Adrenal gland (tissue), 5 donors: ENCODE measurements at regions not wholly inside any gene's neighbourhood (a gene's known extent, or its start where the extent isn't known, plus 50 kb on each side); places are given as distances from the start of the nearest gene placed in this dataset.

Experiments used
- POLR2A ChIP-seq, 2 donors: fragments of 450-650 bp; IDR thresholded peaks; one replicate each; pipeline ENCODE4 v1.6.1; 2017; ENCODE audit warnings: antibody characterized with exemption in 2 of 2, mild to moderate bottlenecking in 2 of 2, moderate library complexity in 1 of 2
- TF ChIP-seq, protein P1 (sequence below), 6 experiments: fragments of 450-650 bp in 4 of 6; fragments of 200-600 bp in 2 of 6; sonication (generic) in 1 of 6; IDR thresholded peaks; 1 replicate in 5 of 6; 2 replicates in 1 of 6; pipeline versions ENCODE4 v1.5.1 to v1.8.0; 2016 to 2021; ENCODE audit warnings: antibody characterized with exemption in 6 of 6, mild to moderate bottlenecking in 2 of 6, moderate library complexity in 1 of 6
- donor health status: DM: no; HTN: no; CAD: no.

DNA sequence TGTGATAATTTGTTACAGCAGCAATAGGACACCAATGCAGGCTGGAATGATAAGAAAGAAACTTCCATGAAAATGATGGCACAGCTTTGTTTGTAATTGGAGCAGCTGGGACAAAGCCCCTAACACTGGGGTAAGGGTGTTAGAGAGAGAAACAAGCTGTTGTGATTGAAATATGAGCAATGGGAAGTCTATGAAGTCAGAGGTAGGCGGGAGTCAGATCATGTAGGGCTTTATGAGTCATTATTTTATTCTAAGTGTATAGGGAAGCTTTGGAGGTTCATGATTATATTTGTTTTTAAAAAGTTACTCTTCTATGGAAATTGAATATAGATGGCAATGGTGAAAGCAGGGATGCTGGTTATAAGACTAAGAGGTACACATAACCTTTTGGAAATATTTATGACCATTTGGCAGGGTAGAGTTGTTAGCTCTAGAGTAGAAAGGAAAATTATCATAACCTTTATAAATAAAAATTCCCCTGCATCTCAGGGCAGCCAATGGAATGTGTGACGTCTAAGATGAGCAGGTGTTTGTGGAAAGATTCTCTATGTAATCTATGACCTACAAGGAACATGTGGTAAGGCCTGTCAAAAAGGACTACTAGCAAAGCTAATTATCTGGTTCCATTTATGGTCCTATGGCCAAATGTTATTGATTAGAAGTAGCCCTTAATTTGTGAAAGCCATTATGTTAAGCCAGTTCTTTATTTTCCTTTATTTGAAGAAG lies 85.6 kb downstream of the KCNJ2 start:
- TF ChIP-seq, protein P1, sequence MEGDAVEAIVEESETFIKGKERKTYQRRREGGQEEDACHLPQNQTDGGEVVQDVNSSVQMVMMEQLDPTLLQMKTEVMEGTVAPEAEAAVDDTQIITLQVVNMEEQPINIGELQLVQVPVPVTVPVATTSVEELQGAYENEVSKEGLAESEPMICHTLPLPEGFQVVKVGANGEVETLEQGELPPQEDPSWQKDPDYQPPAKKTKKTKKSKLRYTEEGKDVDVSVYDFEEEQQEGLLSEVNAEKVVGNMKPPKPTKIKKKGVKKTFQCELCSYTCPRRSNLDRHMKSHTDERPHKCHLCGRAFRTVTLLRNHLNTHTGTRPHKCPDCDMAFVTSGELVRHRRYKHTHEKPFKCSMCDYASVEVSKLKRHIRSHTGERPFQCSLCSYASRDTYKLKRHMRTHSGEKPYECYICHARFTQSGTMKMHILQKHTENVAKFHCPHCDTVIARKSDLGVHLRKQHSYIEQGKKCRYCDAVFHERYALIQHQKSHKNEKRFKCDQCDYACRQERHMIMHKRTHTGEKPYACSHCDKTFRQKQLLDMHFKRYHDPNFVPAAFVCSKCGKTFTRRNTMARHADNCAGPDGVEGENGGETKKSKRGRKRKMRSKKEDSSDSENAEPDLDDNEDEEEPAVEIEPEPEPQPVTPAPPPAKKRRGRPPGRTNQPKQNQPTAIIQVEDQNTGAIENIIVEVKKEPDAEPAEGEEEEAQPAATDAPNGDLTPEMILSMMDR (IDR thresholded peaks at IDR 0.05), result no peak
- TF ChIP-seq POLR2A (IDR thresholded peaks at IDR 0.05), result no peak
